H1 (cell line): ENCODE measurements at regions not wholly inside any gene's neighbourhood (a gene's known extent, or its start where the extent isn't known, plus 50 kb on each side); places are given as distances from the start of the nearest gene placed in this dataset.

ENCODE experiments used
- CTCF ChIA-PET: fragments of 300-600 bp; sonication (Branson Sonifier 250); formaldehyde crosslinking; loops from one replicate; lab custom pipeline; 2021; ENCODE audit not compliant: partially characterized antibody; lab: Charles Lee
- POLR2A ChIA-PET: fragments of 300-600 bp; sonication (Branson Sonifier 250); formaldehyde crosslinking; loops from one replicate; lab custom pipeline; 2021; ENCODE audit warnings: inconsistent platforms; ENCODE audit not compliant: partially characterized antibody; lab: Charles Lee
- DNase-seq, 2 experiments: peaks; one replicate each; pipeline versions ENCODE4 v3.0.0 to v3.0.0-alpha.2; 2010 to 2022; ENCODE audit warnings: low spot score in 2 of 2, low read depth in 1 of 2, mixed read lengths in 1 of 2
- FAIRE-seq: peaks from 2 replicates; lab custom pipeline; 2011; peaks lifted over from hg19 to GRCh38; lab: Jason Lieb, UNC
- H2AFZ ChIP-seq: 2 replicates; pipeline ENCODE4 v1.8.1; 2012; ENCODE audit warnings: low read length, inconsistent platforms
- H2AK5ac ChIP-seq: 2 replicates; pipeline ENCODE4 v1.6.1; 2013; ENCODE audit warnings: low read depth, low read length
- H2BK120ac ChIP-seq: replicated peaks from 2 replicates; pipeline ENCODE3; 2013; ENCODE audit warnings: low read depth, low read length, inconsistent platforms
- H2BK12ac ChIP-seq: 2 replicates; pipeline ENCODE4 v1.6.1; 2013; ENCODE audit warnings: low read depth, low read length
- H2BK15ac ChIP-seq: 2 replicates; pipeline ENCODE4 v1.6.1; 2013; ENCODE audit warnings: low read length
- H2BK20ac ChIP-seq: 2 replicates; pipeline ENCODE4 v1.6.1; 2013; ENCODE audit warnings: low read length
- H2BK5ac ChIP-seq: 2 replicates; pipeline ENCODE4 v1.6.1; 2013; ENCODE audit warnings: low read depth, low read length
- H3K14ac ChIP-seq: 2 replicates; pipeline ENCODE4 v1.6.1; 2013; ENCODE audit warnings: inconsistent platforms; ENCODE audit not compliant: insufficient read length
- H3K18ac ChIP-seq: 2 replicates; pipeline ENCODE4 v1.6.1; 2013; ENCODE audit warnings: low read length; ENCODE audit errors: extremely low read depth
- H3K23ac ChIP-seq: 2 replicates; pipeline ENCODE4 v1.6.1; 2013; ENCODE audit warnings: inconsistent platforms; ENCODE audit not compliant: insufficient read length
- H3K23me2 ChIP-seq: 2 replicates; pipeline ENCODE4 v1.6.1; 2013; ENCODE audit warnings: low read depth, low read length
- H3K27ac ChIP-seq: 2 replicates; pipeline ENCODE4 v1.6.1; 2011; ENCODE audit warnings: low read depth, low read length, inconsistent platforms
- H3K27me3 ChIP-seq, 4 experiments: replicated peaks in 1 of 4; 1 replicate in 1 of 4; 2 replicates in 3 of 4; pipeline versions ENCODE4 v1.6.1 to v1.8.1; 2011 to 2013; ENCODE audit warnings: low read length in 3 of 4, mild to moderate bottlenecking in 3 of 4, inconsistent platforms in 2 of 4, mixed read lengths in 2 of 4, moderate library complexity in 1 of 4; ENCODE audit not compliant: control insufficient read depth in 3 of 4, insufficient read depth in 3 of 4; ENCODE audit errors: extremely low read depth in 1 of 4
- H3K36me3 ChIP-seq, 4 experiments: 2 replicates each; pipeline versions ENCODE4 v1.6.1 to v1.8.1; 2011 to 2013; ENCODE audit warnings: mild to moderate bottlenecking in 4 of 4, low read length in 3 of 4, moderate library complexity in 2 of 4, control low read depth in 1 of 4, inconsistent platforms in 1 of 4; ENCODE audit not compliant: insufficient read depth in 4 of 4, control insufficient read depth in 2 of 4
- H3K4ac ChIP-seq: replicated peaks from 2 replicates; pipeline ENCODE3; 2013; ENCODE audit warnings: low read length, low read depth, mixed read lengths, inconsistent platforms; ENCODE audit not compliant: insufficient read length
- H3K4me1 ChIP-seq, 4 experiments: replicated peaks in 1 of 4; 1 replicate in 1 of 4; 2 replicates in 3 of 4; pipeline versions ENCODE4 v1.6.1 to v1.8.1; 2011 to 2013; ENCODE audit warnings: low read length in 3 of 4, inconsistent platforms in 2 of 4, mixed read lengths in 1 of 4; ENCODE audit not compliant: insufficient read depth in 4 of 4, control insufficient read depth in 3 of 4
- H3K4me2 ChIP-seq, 2 experiments: 2 replicates each; pipeline versions ENCODE4 v1.6.1 to v1.8.1; 2011 to 2013; ENCODE audit warnings: low read depth in 2 of 2, low read length in 2 of 2, control low read depth in 1 of 2, inconsistent platforms in 1 of 2, mild to moderate bottlenecking in 1 of 2; ENCODE audit not compliant: insufficient read depth in 1 of 2
- H3K4me3 ChIP-seq, 4 experiments: fragments of 200-600, 300-600 bp in 1 of 4; sonication (generic), shearing (Covaris generic), sonication (Bioruptor Twin) in 1 of 4; 2 replicates each; pipeline versions ENCODE4 v1.5.1 to v1.8.1; 2011 to 2016; ENCODE audit warnings: low read length in 4 of 4, low read depth in 3 of 4, control low read depth in 2 of 4, inconsistent platforms in 2 of 4, mild to moderate bottlenecking in 2 of 4, mixed read lengths in 1 of 4, moderate library complexity in 1 of 4; ENCODE audit not compliant: insufficient read depth in 2 of 4; ENCODE audit errors: extremely low read depth in 1 of 4
- H3K56ac ChIP-seq: replicated peaks from 2 replicates; pipeline ENCODE3; 2013; ENCODE audit warnings: low read depth, mild to moderate bottlenecking, mixed read lengths, low read length, inconsistent platforms; ENCODE audit not compliant: insufficient read length
- H3K79me1 ChIP-seq: 2 replicates; pipeline ENCODE4 v1.6.1; 2013; ENCODE audit warnings: low read depth, low read length, control low read depth
- H3K79me2 ChIP-seq, 2 experiments: 2 replicates each; pipeline versions ENCODE4 v1.6.1 to v1.8.1; 2012 to 2013; ENCODE audit warnings: low read length in 2 of 2, mild to moderate bottlenecking in 2 of 2, inconsistent platforms in 1 of 2; ENCODE audit not compliant: insufficient read depth in 2 of 2, control insufficient read depth in 1 of 2
- H3K9ac ChIP-seq, 4 experiments: replicated peaks in 1 of 4; 1 replicate in 1 of 4; 2 replicates in 3 of 4; pipeline versions ENCODE4 v1.6.1 to v1.8.1; 2011 to 2013; ENCODE audit warnings: low read depth in 3 of 4, low read length in 3 of 4, control low read depth in 2 of 4, mild to moderate bottlenecking in 2 of 4, moderate library complexity in 2 of 4, inconsistent platforms in 1 of 4; ENCODE audit errors: extremely low read depth in 1 of 4
- H3K9me3 ChIP-seq, 2 experiments: 2 replicates each; pipeline versions ENCODE4 v1.6.1 to v1.8.1; 2012 to 2013; ENCODE audit warnings: mild to moderate bottlenecking in 2 of 2, moderate library complexity in 2 of 2, control low read depth in 1 of 2, inconsistent platforms in 1 of 2, low read depth in 1 of 2, low read length in 1 of 2, mixed read lengths in 1 of 2; ENCODE audit not compliant: insufficient read depth in 2 of 2
- H4K20me1 ChIP-seq, 2 experiments: replicated peaks in 1 of 2; 2 replicates each; pipeline versions ENCODE3 to v1.8.1; 2011 to 2013; ENCODE audit warnings: inconsistent platforms in 2 of 2, low read length in 2 of 2, mild to moderate bottlenecking in 1 of 2; ENCODE audit not compliant: insufficient read depth in 2 of 2, control insufficient read depth in 1 of 2
- H4K5ac ChIP-seq: 2 replicates; pipeline ENCODE4 v1.6.1; 2013; ENCODE audit warnings: low read length, low read depth, mixed read lengths, inconsistent platforms; ENCODE audit not compliant: insufficient read length
- H4K8ac ChIP-seq: 2 replicates; pipeline ENCODE4 v1.8.0; 2013; ENCODE audit warnings: mild to moderate bottlenecking, moderate library complexity, low read length, inconsistent platforms; ENCODE audit not compliant: insufficient read depth; ENCODE audit errors: extremely low read depth
- H4K91ac ChIP-seq: replicated peaks from 2 replicates; pipeline ENCODE3; 2013; ENCODE audit warnings: low read length, mixed read lengths, inconsistent platforms; ENCODE audit not compliant: insufficient read length
- EGR1 ChIP-seq: IDR thresholded peaks from 2 replicates; pipeline ENCODE4 v1.6.1; 2011; ENCODE audit warnings: low read depth, low read length, borderline replicate concordance
- KDM4A ChIP-seq: IDR thresholded peaks from one replicate; pipeline ENCODE4 v1.7.1; 2012; ENCODE audit warnings: low read depth, mild to moderate bottlenecking, moderate library complexity, low read length, inconsistent platforms; ENCODE audit not compliant: severe bottlenecking
- RAD21 ChIP-seq, 2 experiments: IDR thresholded peaks in 1 of 2; conservative IDR thresholded peaks in 1 of 2; 2 replicates each; pipeline ENCODE4 v1.6.1; 2011; ENCODE audit warnings: low read depth in 2 of 2, low read length in 2 of 2, improper control_type of control experiment in 1 of 2, inconsistent platforms in 1 of 2, mild to moderate bottlenecking in 1 of 2, moderate library complexity in 1 of 2
- SAP30 ChIP-seq: fragments of 300-600 bp; sonication (generic); IDR thresholded peaks from 2 replicates; pipeline ENCODE4 v1.7.1; 2012; ENCODE audit warnings: low read length, moderate library complexity, mild to moderate bottlenecking, inconsistent platforms; ENCODE audit not compliant: insufficient read depth, insufficient replicate concordance
- TAF7 ChIP-seq: optimal IDR thresholded peaks from 2 replicates; pipeline ENCODE3; 2011; ENCODE audit warnings: low read depth, mild to moderate bottlenecking, inconsistent platforms, low read length, moderate library complexity, borderline replicate concordance
- TBP ChIP-seq: IDR thresholded peaks from 2 replicates; pipeline ENCODE4 v1.6.1; 2011; ENCODE audit warnings: low read depth, low read length, improper control_type of control experiment
- whole genome bisulfite sequencing, 2 experiments: shearing (Covaris generic) in 1 of 2; methylation state at CpG; one replicate each; pipeline versions ENCODE4 v1.1.6 to v1.1.7; 2013 to 2015; ENCODE audit warnings: low lambda C conversion rate in 2 of 2, mixed read lengths in 2 of 2, inconsistent platforms in 1 of 2, low coverage in 1 of 2, missing lambda C conversion rate in 1 of 2; ENCODE audit not compliant: insufficient replicate concordance in 2 of 2, insufficient coverage in 1 of 2, insufficient read length in 1 of 2; ENCODE audit errors: extremely low coverage in 1 of 2, missing lambda C conversion rate in 1 of 2; 5-methylcytosine and 5-hydroxymethylcytosine counted together

DNA sequence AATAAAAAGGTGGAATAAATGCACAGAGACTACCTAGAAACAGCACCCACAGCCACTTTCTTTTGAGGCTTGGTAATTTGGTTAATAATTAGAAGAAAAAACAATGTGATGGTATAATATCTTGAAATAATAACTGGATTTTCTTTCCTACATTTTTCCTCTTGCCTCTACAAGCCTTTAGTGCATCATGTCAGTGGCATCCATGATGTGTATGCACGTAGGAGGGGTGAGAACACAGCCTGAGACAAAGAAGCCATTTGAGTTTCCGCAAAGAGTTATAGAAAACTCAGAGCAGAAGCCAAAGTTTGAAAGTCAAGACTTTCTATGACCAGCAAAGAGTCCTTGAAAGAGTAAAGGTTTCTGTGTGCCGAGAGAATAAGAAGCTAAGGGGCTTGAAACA lies 461.3 kb downstream of the BCOR start:
- no peaks in the 10 kb centered on the region for H3K4me1 ChIP-seq
- H3K56ac ChIP-seq = no peak overlapping the region
- H3K27ac ChIP-seq = no peak overlapping the region
- no peaks in the 10 kb centered on the region for H3K9me3 ChIP-seq
- no peak overlapping the region for H2BK12ac ChIP-seq
- no peaks in the 10 kb centered on the region for H3K36me3 ChIP-seq
- no peaks in the 10 kb centered on the region for H3K79me1 ChIP-seq
- H3K4me2 ChIP-seq = no peak overlapping the region
- no peak overlapping the region for H3K18ac ChIP-seq
- H3K27me3 ChIP-seq = no peaks in the 10 kb centered on the region
- no peak for TF ChIP-seq TAF7
- no peak for TF ChIP-seq RAD21 (IDR thresholded peaks at IDR 0.05 in 1 of 2, conservative IDR thresholded peaks at IDR 0.05 in 1 of 2; ENCODE audit: low read depth in 2 of 2, low read length in 2 of 2)
- no peak for TF ChIP-seq KDM4A
- TF ChIP-seq SAP30 = no peak
- no peak for TF ChIP-seq EGR1
- TF ChIP-seq TBP = no peak
- TF ChIP-seq, all 59 proteins: peak for 0
- 84% methylated on average over 3 of the region's 3 CpGs; no CpG with 5 or more reads in 1 of the 2 experiments for WGBS, 2 experiments
- Histone ChIP-seq H3K4me3 (no peak overlapping the region), H2BK20ac (no peak overlapping the region), H4K20me1 (no peaks in the 10 kb centered on the region), H3K4ac (no peak overlapping the region), H3K79me2 (no peaks in the 10 kb centered on the region), H2AK5ac (no peak overlapping the region), H4K91ac (no peak overlapping the region), H3K23ac (no peak overlapping the region), H4K8ac (no peak overlapping the region), H4K5ac (no peak overlapping the region), H2AFZ (no peak overlapping the region), H3K23me2 (no peaks in the 10 kb centered on the region), H2BK5ac (no peak overlapping the region), H3K9ac (no peak overlapping the region), H2BK120ac (no peak overlapping the region), H3K14ac (no peak overlapping the region), H2BK15ac (no peak overlapping the region)
- no peak for FAIRE-seq
- DNase-seq = no peak
- POLR2A ChIA-PET = interaction anchor here (0.6 kb wide), 1 partner anchor 100 kb away, joined by 3 read pairs; no protein-coding TSS in a partner anchor
- CTCF ChIA-PET = no interaction called here
